Occipital lobe (tissue), 1 donor: ENCODE measurements at regions not wholly inside any gene's neighbourhood (a gene's known extent, or its start where the extent isn't known, plus 50 kb on each side); places are given as distances from the start of the nearest gene placed in this dataset.

Source experiments
- DNase-seq: peaks from one replicate; lab custom pipeline; 2025; lab: John Stamatoyannopoulos, UW

- DNase-seq, result no peak
Measured at GRCh38 chr5:166346726-166347374, 1944.6 kb upstream of the WWC1 start.

DNA sequence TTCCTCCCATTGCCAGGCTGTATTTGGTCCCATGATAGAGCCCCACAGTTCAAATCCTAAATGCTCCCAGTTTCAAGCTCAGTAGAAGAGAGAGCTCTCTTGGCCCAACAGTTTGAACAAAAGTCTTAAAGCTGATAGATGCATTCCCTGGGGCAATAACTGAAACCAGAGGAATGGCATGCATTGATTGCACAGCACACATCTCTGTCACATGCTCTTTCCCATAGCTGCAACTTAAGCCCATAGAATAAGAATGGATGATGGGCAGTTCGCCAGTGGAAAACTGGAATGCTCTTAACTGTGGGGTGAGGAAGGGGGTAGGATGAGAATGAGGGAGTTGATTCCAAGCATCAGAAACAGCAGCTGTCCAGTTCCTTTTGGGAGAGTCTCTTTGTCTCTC, 1942.4 kb upstream of the WWC1 start:
- DNase-seq, result no peak

DNA sequence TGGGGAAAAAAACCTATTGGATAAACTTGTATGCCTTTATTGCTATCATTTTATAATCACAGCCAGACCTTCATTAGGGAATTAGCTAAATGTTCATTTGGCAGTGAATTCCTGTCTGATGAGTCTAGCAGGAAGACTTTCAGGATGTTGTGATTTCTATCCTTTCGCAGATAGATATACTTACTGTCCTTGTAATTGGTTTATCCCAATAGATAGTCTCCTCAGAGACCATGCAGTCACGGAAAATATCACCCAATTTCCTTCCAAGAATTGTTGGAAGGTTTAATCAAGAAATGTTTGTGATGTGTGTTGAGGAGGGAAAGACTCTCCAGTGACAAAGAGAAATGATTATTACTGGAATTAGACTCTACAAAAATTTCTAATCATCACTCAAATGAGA, 1937.9 kb upstream of the WWC1 start:
- no peak for DNase-seq

DNA sequence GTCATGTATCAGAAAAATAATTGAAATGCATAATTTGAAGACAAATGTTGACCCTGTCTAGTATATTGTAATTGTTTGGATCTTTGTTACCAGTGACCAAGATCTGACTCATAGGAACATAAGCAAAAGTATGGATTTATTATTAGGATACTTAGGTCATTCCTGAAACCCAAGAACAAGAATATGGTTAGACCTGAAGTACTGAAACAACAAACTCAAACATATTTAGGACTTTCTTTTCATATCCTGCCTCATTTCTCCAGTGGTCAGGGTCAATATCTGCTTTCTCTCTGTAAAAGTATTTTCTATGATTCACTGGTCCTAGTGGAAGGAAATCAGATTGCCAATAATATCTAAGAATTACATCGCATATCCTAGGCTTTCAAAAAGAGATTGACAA, 1937.1 kb upstream of the WWC1 start:
- no peak for DNase-seq

DNA sequence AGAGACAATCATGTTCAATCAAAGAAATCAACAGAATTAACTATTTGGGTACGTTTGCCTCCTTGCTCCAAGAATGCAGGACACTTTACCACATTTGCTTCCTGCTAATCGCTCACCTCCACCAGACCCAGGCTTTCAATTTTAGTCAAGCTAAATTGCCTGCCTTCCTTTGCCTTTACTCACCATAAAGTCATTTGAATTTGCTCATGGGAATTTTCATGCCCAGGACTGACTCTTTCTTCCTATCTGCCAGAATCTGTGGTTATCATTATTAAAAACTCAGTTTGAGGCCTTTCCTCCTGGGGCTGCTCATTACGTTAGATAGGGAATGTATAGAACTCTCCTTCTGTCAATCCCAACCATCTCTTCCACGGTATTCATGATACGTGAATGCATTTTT, 1935.3 kb upstream of the WWC1 start:
- DNase-seq, result no peak

GRCh38 chr5:166358127-166358830, 1933.2 kb upstream of the WWC1 start:
- DNase-seq, result no peak

- DNase-seq, result no peak
Measured at GRCh38 chr5:166363087-166363760, 1928.2 kb upstream of the WWC1 start.

DNA sequence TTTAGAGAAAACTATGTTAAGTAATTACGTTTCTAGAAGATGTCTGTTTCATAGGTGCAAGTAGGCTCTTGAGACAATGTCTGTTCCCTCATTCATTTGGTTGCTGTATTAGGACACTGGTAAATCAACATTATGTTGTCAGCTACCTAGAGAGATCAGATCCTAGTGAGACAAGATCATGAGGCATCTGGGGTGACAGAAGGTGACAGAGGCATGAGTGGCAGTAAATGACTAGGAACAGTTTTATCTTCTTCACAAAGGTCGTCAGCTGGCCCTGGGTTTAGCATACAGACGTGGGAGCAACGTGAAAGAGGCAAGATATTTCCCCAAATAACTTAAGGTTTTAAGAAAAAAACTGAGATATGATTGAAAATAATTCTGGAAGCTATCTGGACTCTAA, 1926.3 kb upstream of the WWC1 start:
- DNase-seq, result no peak

DNA sequence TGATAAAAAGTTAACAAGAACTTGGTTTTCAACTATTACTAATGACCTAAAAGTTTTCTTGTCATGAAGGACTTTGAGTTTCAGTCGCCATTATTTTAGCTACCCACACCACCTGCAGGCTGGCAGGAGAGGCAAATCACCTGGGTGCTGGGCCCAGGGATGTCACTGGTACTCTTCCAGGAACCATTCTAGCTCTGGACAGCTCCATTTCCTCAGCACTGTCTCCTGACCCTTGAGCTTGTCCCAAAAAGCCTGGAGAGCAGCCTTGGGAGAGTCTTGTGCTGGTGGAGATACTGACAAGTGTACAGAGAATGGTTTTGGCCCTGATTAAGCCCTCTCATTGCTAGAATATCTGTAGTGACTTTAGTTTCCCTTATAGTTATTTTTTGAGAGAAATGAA, 1924.1 kb upstream of the WWC1 start:
- no peak for DNase-seq

- no peak for DNase-seq
Measured at GRCh38 chr5:166369346-166369745, 1922.1 kb upstream of the WWC1 start.

GRCh38 chr5:166369807-166370206, 1921.6 kb upstream of the WWC1 start:
- no peak for DNase-seq

- DNase-seq, result no peak
Measured at GRCh38 chr5:166370928-166371690, 1920.3 kb upstream of the WWC1 start.

GRCh38 chr5:166373817-166374216, 1917.6 kb upstream of the WWC1 start:
- no peak for DNase-seq

- no peak for DNase-seq
Measured at GRCh38 chr5:166377756-166378155, 1913.7 kb upstream of the WWC1 start.

DNA sequence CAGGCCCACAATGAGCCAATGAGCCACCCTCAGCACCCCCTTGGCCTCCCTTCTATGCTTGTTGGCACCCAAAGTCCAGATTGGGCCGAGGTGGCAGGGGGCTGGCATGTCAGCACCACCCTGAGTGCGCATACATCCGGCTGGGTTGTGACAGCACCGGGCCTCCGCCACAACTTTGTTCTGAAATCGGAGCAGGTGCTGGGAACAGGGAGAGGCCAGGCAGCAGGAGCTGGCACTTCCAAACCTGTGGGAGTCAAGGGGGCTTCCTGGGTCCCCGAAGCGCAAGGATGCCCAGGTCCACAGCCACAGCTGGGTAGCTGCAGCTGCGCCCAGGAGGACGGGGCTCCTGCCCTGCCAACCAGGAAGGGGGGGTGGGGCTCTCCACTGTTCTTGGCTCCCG, 1911.9 kb upstream of the WWC1 start:
- DNase-seq, result no peak

GRCh38 chr5:166382031-166382430, 1909.4 kb upstream of the WWC1 start:
- no peak for DNase-seq

- DNase-seq, result no peak
Measured at GRCh38 chr5:166398131-166398530, 1893.3 kb upstream of the WWC1 start.

DNA sequence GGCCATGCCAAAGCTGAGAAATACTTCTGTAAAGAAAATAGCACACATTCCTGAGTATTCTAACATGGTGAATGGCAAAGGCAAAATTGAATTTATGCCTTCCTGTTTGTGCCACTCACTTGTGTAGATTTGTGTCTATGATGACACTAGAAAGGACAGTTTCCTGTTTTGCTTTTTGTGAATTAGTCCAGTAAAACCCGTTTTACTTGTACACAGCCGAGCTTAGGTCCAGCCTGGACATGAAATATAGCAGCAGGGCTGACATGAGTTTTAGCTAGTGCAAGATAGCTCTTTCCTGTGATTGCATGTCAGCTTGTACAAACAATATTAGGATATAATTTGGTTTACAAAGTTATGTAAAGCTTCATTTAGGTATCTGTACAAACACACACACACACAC, 1891.7 kb upstream of the WWC1 start:
- DNase-seq, result no peak

DNA sequence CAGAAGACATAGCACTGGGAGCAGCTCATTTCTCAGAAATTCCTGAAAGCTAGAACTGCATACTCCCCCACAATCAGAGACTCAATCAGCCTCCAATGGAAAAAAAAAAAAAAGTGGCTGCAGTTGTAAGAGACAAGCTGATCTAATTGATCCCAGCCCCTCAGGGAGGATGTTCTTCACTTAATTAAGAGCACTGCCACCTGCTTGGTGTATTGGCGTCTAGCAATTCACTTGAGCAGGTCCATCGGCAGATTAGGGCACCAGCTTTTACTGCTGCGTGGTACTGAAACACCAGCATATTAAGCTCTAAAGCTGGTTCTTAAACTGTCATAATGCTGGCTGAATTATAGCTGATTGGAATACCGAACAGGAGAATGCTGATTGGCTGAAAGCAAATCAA, 1890.1 kb upstream of the WWC1 start:
- no peak for DNase-seq

DNA sequence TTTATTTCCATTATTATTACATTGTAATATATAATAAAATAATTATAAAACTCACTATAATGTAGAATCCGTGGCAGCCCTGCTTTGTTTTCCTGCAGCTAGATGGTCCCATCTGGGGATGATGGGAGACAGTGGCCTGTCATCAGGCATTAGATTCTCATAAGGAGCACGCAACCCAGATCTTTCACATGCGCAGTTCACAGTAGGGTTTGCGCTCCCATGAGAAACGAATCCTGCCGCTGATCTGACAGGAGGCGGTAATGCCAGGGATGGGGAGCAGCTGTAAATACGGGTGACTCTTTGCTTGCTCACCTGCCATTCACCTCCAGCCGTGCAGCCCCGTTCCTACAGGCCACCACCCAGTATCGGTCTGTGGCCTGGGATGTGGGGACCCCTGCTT, 1879.3 kb upstream of the WWC1 start:
- DNase-seq, result no peak

DNA sequence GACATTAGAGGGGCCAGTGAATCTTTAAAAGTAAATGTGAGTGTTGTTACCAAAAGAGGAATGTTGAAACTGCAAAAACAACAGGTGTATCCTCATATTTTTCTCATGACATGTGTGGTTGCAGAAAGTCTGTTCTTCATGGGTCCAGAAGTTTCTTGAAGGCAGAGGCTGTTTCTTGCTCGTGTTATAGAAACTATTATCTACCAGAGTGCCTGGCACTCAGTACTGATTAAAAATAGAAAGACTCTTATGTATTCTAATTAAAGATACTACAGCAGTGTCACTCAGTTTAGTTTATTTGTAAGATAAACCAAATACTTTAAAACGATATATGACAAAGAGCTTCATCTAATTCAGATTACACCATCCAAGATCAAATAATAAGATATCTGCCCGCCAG, 1864.2 kb upstream of the WWC1 start:
- DNase-seq, result no peak

GRCh38 chr5:166428264-166428803, 1863.1 kb upstream of the WWC1 start:
- DNase-seq, result no peak
